GM18519 (cell line): ENCODE measurements at regions not wholly inside any gene's neighbourhood (a gene's known extent, or its start where the extent isn't known, plus 50 kb on each side); places are given as distances from the start of the nearest gene placed in this dataset.

Experiments used
- ATAC-seq: cut with Tn5 transposase; IDR thresholded peaks from one replicate; pipeline ENCODE4 v1.9.1; 2021; ENCODE audit warnings: mild to moderate bottlenecking, moderate library complexity; ENCODE audit not compliant: unreplicated experiment, low FRiP score

DNA sequence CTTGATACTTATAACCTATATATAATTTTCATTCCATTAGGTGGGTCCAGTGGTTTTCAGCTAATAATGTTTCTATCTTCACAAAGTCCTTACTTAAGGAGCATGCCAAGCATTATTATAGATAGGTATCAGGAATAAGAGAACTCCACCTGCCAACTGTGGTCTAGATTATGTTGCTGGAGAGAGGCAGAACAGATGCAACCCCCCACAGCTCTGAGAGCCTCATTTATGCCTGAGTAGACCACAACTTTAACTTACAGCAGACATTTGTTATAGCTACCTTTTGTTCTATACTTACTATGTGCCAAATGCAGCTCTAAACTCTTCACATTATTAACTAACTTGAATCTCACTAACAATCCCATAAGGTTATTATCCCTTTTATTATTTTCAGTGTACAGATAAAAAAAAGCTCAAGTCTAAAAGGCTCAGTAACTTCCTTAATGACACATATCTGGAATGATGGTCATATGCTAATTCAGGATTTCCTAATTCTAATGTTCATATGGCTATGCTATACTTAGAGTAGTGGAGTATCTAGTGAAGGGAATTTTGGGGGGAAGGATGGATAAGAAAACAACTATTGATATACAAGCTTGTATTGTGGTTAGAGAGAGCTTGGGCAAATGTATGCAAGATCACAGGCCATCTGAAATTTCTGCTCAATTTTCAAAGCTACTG lies 119.1 kb upstream of the RND3 start:
- ATAC-seq = no peak

DNA sequence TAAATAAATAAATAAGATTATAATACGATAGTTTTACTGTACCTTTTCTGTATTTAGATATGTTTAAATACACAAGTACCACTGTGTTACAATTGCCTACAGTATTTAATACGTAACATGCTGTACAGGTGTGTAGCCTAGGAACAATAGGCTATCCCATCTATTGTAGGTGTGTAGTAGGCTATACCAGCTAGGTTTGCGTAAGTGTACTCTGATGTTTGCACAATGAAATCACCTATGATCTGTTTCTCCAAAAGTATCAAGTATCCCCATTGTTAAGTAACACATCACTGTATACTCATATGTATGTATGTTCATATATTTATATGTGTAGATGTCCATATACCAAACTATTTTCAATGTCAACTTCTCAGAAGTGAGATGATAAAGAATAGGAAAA lies 118.2 kb upstream of the RND3 start:
- no peak for ATAC-seq

DNA sequence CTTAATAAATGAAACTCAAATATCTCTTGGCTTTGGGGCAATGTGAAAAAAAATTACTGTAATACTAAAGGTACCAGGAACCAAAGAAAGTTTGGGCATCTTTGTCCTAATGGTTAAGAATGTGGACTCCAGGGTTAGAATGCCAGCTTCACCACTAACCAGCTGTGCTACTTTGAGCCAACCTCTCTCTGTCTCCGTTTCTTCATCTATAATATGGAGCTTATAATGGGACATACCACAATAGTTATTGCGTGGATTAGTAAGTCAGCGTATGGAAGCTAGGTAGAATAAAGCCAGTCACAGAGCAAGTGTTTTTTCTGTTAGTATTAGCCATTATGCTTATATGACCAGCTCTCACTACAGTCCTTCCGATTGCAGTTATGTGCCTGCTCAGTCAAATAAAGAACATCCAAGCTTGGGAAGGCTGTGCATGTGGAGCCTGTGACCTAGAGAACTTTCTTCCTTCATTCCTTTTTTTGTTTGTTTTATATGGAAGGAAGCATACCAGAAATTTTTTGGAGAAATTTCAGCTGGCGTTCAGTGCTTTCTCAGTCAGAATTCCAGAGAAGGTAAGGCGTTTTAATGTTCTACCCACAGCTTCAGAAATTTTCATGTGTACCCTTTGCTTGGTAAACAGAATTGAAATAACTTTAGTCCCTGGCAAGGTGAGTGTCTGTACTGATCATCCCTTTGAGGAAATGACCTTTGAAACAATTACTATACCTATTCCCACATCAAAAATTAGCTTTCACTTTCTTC lies 114.0 kb upstream of the RND3 start:
- no peak for ATAC-seq

DNA sequence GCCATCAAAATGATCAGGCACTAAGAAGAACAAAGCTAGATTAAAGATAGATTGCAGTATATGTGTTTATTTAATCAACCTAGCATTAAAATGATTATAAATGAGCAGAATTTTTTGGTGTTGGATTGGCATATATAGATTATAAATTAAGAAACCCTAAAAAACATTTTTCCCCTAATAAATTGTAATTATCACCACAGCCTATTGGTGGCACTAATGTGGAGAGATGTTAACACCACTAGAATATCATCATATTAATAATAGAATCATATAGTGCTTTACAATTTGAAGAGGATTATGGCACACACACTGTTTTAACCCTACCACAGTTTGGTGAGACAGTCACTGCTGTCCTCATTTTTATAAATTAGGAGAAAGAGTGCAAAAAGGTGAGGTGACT lies 112.4 kb upstream of the RND3 start:
- ATAC-seq = no peak

DNA sequence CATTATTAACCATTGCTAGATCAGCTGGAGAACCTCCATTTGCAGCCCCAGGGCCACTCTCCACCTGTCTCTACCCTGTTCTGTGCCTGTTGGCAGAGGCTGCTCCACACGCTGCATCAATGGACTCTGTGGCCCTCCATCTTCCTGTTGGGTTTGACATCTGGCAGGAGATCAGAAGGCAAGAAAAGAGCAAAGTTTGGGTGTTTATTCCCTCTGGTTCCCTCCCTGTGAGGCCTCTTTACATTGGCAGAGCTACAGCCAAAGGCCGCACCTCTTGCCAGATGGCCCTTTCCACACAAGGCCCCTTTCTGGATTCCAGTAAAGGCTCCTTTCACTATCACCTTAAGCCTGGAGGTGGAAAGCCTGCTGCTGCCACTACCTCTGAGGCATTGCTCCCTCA lies 110.9 kb upstream of the RND3 start:
- ATAC-seq = no peak

DNA sequence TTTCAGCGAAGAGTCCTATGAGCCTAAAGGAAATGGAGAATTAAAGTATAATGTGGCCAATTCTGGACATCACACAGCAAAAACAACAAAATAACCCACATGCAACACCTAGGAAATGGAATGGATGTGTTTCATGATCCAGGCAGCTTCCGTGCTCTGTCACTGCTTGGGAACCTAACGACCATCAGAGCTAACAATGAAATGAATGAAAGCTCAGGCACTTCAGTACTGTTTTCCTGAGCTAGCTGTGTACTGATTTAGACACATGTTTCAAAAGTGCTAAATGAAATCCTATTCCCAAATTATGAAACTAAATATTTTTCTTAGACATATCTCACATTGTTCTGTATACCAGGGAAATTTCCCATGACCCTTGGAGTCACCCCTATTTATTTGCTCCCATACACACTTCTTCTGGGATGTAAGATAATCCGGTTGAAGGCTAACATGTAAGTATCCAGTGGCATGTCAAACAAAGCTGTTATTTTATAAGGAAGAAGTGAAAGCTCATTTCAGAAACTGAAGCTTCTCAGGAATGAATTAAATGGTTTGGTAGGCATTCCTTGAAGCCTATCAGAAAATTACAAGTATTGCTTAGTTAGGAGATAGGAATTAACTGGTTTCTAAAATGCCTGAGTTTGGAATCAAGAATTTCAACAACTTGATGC lies 108.5 kb upstream of the RND3 start:
- no peak for ATAC-seq

DNA sequence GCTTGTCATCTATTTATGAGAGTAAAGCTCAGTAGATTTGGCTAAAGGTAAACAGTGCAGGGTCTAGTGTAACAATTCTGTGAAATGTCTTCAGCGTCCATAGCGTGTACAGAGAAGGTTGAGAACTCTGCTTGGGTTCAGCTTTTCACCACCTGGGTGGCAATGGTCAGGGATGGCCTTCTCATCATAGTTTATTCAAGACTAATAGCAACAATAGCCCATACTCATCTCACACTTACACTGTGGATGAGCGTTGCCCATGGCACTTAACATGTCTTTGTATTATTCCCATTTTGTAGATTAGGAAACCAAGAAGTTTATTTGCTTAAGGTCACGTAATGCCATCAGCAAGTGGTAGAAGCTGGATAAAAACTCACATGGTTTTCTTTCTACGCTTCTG lies 106.8 kb upstream of the RND3 start:
- ATAC-seq = no peak

DNA sequence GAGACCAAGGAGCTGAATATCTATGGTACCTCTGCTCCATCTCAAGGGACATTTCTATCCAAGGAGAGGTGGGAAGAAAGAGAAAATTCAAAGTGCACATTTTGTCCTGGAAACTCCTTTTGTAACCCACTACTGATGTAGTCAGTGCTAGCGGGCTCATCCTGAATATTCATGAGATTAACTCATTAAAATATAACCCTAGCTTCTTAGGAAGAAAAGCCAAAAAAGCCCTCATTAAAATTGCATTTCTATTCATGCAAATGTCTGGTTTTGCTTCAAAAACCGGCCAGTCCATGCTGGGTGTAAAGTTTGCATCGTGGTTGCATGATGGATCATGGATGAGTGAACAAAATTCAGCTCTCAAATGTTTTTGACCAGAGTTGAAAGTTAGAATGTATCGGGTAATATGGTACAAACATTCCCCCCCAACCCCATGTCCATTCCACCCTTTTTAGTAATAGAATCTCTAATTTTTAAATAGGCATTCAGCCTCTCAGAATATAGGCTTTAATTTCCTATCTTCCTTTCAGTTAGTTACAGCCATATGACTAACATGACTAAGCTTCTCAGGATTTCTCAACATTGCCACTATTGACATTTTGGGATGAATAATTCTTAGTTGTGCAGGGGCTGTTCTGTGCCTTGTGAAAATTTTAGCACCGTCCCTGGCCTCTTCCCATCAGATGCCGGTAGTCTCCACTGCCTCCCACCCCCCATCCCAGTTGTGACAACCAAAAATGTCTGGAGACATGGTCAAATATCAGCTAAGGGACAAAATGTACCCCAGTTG lies 104.2 kb upstream of the RND3 start:
- no peak for ATAC-seq

DNA sequence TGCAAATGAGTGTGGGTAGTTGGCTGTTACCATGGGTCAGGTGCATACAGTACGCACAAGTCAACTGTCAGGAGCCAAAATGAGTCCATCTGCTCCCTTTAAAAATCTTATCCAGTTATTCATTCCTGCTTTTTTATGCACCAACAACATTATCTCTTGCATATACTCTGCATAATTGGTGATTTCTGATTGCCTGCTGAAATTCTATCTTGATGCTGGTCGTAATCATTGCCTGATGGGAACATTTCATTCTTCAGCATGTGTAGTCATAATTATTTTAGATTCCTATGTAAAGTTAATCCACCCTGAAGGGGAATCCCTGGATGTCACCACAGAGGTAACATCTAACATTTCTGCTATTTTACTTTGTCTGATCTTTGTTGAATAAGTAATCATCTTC lies 102.2 kb upstream of the RND3 start:
- no peak for ATAC-seq

DNA sequence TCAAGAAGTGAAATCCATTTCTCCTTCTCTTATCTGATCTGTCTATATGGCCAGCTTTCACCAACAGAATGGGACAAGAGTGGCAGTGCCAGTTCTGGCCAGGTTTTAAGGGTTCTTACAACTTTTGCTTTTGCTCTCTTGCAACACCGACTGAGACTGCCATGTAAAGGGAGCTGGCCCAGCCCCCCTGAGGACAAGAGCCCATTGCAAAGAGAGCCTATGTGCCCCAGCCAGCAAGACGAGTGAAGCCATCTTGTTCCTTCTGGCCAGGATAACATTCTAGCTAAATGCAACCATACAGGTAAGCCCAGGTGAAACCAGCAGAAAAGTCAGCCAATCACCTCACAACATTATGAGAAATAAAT lies 101.0 kb upstream of the RND3 start:
- no peak for ATAC-seq

DNA sequence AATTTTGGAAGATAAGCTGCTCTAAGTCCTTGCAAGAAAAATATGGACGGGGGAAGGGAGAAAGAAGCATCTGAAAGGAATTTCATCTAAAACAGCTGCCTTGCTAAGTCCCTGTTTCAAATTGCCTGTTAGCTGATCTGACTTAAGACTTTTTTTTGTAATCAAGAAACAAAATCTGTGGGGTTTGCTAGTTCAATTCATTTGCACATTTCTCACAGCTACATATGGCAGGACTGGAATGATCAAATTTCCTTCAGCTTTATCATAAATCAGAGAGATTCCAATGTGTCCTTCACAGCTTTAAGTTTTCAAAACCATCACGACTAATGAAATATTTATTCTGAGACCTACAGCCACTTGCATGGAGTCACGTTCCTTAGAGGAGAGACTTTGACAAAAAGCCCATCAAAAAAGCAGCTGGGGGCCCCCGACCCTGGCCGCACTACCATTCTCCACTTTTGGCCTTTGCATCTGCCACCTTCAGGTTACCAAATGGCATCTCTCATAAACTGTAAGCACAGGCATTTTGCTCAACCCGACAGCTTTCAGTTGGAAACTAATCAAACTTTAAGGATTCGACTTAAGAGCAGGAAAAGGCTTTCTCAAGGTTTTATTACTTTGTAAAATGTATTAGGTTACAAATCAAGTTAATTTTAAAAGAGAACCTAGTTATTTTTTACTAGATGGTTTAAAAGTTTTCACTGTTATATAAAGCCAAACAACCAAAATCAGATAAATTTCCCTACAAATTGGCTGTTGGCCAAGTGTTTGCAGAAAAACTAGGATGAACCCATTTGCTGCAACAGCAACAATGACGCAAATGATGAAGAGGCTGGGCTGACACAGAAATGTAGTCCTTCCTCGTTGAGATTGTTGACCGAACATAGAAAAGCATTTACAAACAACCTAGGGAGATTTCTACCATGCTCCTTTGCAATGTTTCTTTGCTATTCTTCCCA lies 100.4 kb upstream of the RND3 start:
- ATAC-seq = no peak

DNA sequence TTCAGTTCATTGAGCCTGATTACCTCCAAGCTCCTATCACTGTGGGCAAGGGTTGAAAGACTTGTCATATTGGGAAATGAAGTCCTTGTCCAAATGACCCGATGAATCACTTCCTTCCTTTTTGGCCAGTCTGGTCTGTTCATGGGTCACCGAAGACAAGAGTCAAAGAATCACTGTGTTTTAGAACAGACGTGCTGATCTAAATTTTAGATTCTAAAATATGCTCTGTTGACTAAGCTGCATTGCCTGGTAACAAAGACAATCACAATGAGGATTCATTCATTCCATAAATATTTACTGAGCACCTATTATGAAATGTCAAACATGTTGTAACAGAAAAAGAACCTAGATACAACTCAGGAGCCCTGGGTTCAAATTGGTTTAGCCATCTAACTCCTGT lies 99.4 kb upstream of the RND3 start:
- ATAC-seq = no peak

DNA sequence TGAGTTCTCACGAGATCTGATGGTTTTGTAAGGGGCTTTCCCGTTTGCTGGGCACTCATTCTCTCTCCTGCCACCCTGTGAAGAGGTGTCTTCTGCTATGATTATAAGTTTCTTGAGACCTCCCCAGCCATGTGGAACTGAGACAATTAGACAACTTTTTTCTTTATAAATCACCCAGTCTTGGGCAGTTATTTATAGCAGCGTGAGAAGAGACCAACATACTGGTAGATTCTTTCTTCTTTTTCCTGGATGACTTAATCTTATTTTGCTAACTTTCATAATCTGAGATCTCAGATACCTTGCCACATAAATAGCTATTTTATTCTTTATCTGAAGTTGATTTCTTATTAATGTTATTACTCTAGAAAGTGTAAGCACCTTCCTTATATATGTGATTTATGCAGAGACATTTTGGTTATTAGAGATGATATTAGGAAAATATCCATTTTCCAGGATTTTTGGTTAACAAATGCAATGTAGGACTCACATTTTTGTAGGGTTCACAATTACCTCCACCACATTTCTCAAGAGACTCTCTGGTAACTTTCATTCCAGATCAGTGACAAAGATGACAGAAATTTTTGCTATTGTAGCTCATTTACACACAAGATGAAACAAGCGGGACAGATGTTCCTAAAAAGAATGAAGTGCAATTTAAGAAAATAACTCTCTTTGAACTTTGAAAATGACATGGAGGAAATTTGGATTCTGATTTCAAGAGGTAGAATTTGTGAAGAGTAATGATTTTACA lies 97.9 kb upstream of the RND3 start:
- ATAC-seq = no peak

DNA sequence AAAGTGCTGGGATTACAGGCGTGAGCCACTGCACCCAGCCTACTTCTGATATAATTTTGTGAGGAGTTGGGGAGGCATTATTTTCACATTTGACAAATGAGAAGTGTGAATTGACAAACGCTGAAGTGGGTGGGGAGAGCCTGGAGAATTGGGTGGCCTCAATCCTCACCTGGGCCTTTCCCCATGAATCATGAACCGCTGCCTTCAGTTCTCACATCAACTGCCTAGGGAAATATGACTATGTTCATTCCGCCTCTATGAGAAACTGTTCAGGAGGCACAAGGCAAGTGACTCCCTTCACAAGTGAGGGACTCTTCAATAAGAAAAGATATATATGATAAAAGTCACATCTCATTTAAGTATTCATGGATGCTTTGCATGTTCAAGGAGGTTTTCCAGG lies 96.6 kb upstream of the RND3 start:
- no peak for ATAC-seq

DNA sequence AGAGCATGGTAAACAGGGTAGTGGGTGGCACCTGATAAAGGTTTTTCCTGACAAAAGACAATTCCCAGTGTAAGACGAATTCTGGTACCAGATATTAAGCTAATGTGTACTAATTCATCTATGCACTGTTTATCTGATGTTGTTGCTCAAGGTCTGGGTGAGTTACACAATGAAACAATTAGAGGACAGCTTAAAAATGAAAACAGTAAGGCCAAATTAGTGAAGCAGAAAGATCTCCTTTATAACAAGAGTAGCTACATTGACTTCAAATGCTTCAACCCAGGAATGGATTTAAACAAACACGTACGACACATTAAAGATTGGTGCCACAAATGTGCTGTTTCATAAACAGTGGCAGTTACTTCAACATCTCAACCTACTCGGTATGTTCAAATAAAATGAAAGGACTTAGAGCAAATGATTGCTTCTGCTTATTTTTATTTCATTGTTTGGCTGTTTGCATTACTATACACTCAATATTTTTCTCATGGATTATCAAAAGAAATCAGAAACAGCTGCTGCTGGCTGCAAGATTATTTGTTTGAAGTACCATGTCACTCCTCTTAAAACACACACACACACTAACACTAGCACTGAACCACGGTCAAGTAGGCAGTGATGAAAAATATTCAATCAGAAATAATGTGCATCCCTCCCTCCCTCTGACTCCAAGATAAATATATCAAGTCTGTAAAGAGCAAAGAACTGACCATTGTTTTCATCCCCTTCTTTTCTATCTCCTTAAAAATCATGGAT lies 94.4 kb upstream of the RND3 start:
- ATAC-seq = no peak

DNA sequence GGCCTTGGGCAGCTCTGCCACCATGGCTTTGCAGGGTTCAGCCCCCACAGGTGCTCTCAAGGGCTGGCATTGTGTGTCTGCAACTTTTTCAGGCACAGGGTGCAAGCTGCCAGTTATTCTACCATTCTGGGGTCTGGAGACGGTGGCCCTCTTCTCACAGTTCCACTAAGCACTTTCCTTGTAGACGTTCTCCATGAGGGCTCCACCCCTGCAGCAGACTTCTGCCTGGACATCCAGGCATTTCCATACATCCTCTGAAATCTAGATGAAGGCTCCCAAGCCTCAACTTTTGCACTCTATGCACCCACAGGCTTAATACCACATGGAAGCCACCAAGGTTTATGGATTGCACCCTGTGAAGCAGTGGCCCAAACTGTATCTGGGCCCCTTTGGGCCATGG lies 91.0 kb upstream of the RND3 start:
- no peak for ATAC-seq

DNA sequence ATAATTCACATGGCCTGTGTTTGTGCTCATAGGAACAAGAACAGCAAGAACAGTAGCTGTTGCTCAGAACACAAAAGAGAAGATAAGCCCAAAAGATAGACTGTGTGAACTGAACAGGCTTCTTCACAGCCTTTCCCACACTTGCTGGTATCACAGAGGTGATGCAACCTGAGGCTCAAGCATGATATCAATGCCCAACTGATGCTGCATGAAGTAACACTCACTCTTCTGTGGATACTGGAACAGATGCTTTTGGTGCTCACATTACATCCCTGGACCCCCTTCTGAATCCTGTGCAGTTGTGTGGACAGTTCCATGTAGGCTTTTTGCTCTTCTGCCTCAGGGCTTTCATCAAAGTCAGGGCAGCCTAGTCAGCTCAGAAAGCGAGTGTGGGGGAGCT lies 88.4 kb upstream of the RND3 start:
- ATAC-seq = no peak

DNA sequence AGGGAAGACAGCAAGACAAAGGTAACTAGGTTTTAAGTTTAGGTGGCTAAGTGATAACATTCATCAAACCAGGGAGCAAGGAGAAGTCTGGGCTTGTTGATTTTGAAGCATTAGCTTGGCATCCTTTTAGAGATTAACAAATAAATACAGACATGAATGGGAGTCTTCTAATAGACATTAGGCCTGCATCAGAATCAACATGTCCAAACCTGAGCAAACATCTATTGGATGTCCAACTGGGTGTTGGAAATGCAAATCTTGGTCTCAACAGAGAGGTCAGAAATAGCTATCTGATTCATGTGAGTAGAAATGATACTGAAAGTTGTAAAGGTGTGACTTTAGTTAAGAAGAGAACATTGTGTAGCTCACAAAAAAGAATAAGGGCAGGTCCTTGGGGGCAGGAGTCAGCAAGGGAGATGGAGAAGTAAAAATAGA lies 85.5 kb upstream of the RND3 start:
- peak; percentile 90 for ATAC-seq
